Chondrocyte (in vitro differentiated cells): ENCODE measurements at regions not wholly inside any gene's neighbourhood (a gene's known extent, or its start where the extent isn't known, plus 50 kb on each side); places are given as distances from the start of the nearest gene placed in this dataset.
"Not testable (repeated sequence)": the region's sequence is repeated elsewhere in the genome, so short reads cannot be mapped to it uniquely, and the experiment has no call there.

Source experiments
- DNase-seq: peaks from one replicate; pipeline ENCODE4 v3.0.0; 2021; ENCODE audit warnings: mixed read lengths, low spot score
- H3K27ac Mint-ChIP-seq: one replicate; pipeline ENCODE4 v1.8.0; 2021; ENCODE audit warnings: mild to moderate bottlenecking, moderate library complexity, mixed read lengths; ENCODE audit not compliant: unreplicated experiment
- H3K27me3 Mint-ChIP-seq: 2 replicates; pipeline ENCODE4 v1.8.0; 2021; ENCODE audit warnings: low read depth, mixed read lengths
- H3K36me3 Mint-ChIP-seq: 2 replicates; pipeline ENCODE4 v1.8.0; 2021; ENCODE audit warnings: low read depth, mixed read lengths
- H3K4me1 Mint-ChIP-seq: 2 replicates; pipeline ENCODE4 v1.8.0; 2021; ENCODE audit warnings: low read depth, mild to moderate bottlenecking, mixed read lengths
- H3K4me3 Mint-ChIP-seq: one replicate; pipeline ENCODE4 v1.8.0; 2021; ENCODE audit warnings: mild to moderate bottlenecking, moderate library complexity, mixed read lengths; ENCODE audit not compliant: unreplicated experiment
- H3K9me3 Mint-ChIP-seq: 2 replicates; pipeline ENCODE4 v1.8.0; 2021; ENCODE audit warnings: low read depth, mixed read lengths
- CTCF ChIP-seq: fragments of 200-600 bp; sonication (generic); IDR thresholded peaks from 2 replicates; pipeline ENCODE4 v1.5.0; 2021; ENCODE audit warnings: antibody characterized with exemption, mild to moderate bottlenecking, moderate library complexity

GRCh38 chr3:31196881-31197364, 302.5 kb upstream of the GADL1 start:
- Mint-ChIP-seq H3K9me3 (peaks cover 10% of the 10 kb centered on the region), H3K27me3 (no peaks in the 10 kb centered on the region), H3K36me3 (no peaks in the 10 kb centered on the region), H3K4me3 (no peak overlapping the region), H3K4me1 (peaks cover 3% of the 10 kb centered on the region), H3K27ac (no peak overlapping the region)
- DNase-seq, result no peak
- peak; percentile 26 for TF ChIP-seq CTCF

- no peak for DNase-seq
- H3K4me3 Mint-ChIP-seq, result no peak overlapping the region
- H3K27me3 Mint-ChIP-seq, result no peaks in the 10 kb centered on the region
- peaks cover 10% of the 10 kb centered on the region for H3K9me3 Mint-ChIP-seq
- H3K27ac Mint-ChIP-seq, result no peak overlapping the region
- H3K4me1 Mint-ChIP-seq, result peaks cover 3% of the 10 kb centered on the region
- H3K36me3 Mint-ChIP-seq, result no peaks in the 10 kb centered on the region
- no peak for TF ChIP-seq CTCF
These were observed 303.5 kb upstream of the GADL1 start for GRCh38 chr3:31197941-31198340.

GRCh38 chr3:31198890-31199289, 304.4 kb upstream of the GADL1 start:
- no peak overlapping the region for H3K4me3 Mint-ChIP-seq
- no peaks in the 10 kb centered on the region for H3K4me1 Mint-ChIP-seq
- no peak overlapping the region for H3K27ac Mint-ChIP-seq
- DNase-seq, result no peak
- H3K9me3 Mint-ChIP-seq, result peaks cover 6% of the 10 kb centered on the region
- no peaks in the 10 kb centered on the region for H3K36me3 Mint-ChIP-seq
- no peaks in the 10 kb centered on the region for H3K27me3 Mint-ChIP-seq
- no peak for TF ChIP-seq CTCF

GRCh38 chr3:31203960-31204795, 309.7 kb upstream of the GADL1 start:
- no peak overlapping the region for H3K4me3 Mint-ChIP-seq
- H3K9me3 Mint-ChIP-seq, result peaks cover 11% of the 10 kb centered on the region
- H3K27ac Mint-ChIP-seq, result no peak overlapping the region
- no peaks in the 10 kb centered on the region for H3K4me1 Mint-ChIP-seq
- no peaks in the 10 kb centered on the region for H3K27me3 Mint-ChIP-seq
- DNase-seq, result no peak
- TF ChIP-seq CTCF, result no peak
- no peaks in the 10 kb centered on the region for H3K36me3 Mint-ChIP-seq

GRCh38 chr3:31204796-31205056, 310.3 kb upstream of the GADL1 start:
- H3K4me1 Mint-ChIP-seq, H3K27ac Mint-ChIP-seq, H3K27me3 Mint-ChIP-seq, H3K36me3 Mint-ChIP-seq, DNase-seq, H3K4me3 Mint-ChIP-seq: not testable (repeated sequence)
- peaks cover 14% of the 10 kb centered on the region for H3K9me3 Mint-ChIP-seq

- H3K4me1 Mint-ChIP-seq, result peaks cover 8% of the 10 kb centered on the region
- no peak overlapping the region for H3K4me3 Mint-ChIP-seq
- no peak overlapping the region for H3K27ac Mint-ChIP-seq
- H3K27me3 Mint-ChIP-seq, result no peaks in the 10 kb centered on the region
- DNase-seq, result no peak
- peak; percentile 28 for TF ChIP-seq CTCF
- peaks cover 7% of the 10 kb centered on the region for H3K9me3 Mint-ChIP-seq
- H3K36me3 Mint-ChIP-seq, result no peaks in the 10 kb centered on the region
These were observed 315.7 kb upstream of the GADL1 start for GRCh38 chr3:31210068-31210645.
